ENCODE measurements at regions not wholly inside any gene's neighbourhood (a gene's known extent, or its start where the extent isn't known, plus 50 kb on each side); places are given as distances from the start of the nearest gene placed in this dataset.
"Not testable (repeated sequence)": the region's sequence is repeated elsewhere in the genome, so short reads cannot be mapped to it uniquely, and the experiment has no call there.

GRCh38 chr18:34480162-34480700 is 229.9 kb upstream of the DTNA start:
- DNase-seq (ENCODE audit: low read depth in 3 of 3) = no peak

- no peak for DNase-seq (ENCODE audit: low read depth in 3 of 3)
These were observed 227.9 kb upstream of the DTNA start for GRCh38 chr18:34482204-34482603.

GRCh38 chr18:34483198-34483597 is 226.9 kb upstream of the DTNA start:
- DNase-seq (ENCODE audit: low read depth in 3 of 3) = no peak

GRCh38 chr18:34491719-34492118 is 218.4 kb upstream of the DTNA start:
- DNase-seq (ENCODE audit: low read depth in 3 of 3) = no peak

GRCh38 chr18:34492652-34493051 is 217.4 kb upstream of the DTNA start:
- no peak for DNase-seq (ENCODE audit: low read depth in 3 of 3)

GRCh38 chr18:34493099-34493544 is 217.0 kb upstream of the DTNA start:
- DNase-seq (ENCODE audit: low read depth in 3 of 3) = no peak

- DNase-seq (ENCODE audit: low read depth in 3 of 3) = no peak
These were observed 216.3 kb upstream of the DTNA start for GRCh38 chr18:34493566-34494358.

GRCh38 chr18:34494359-34494696 is 215.8 kb upstream of the DTNA start:
- no peak for DNase-seq (ENCODE audit: low read depth in 3 of 3)

GRCh38 chr18:34495506-34495905 is 214.6 kb upstream of the DTNA start:
- no peak for DNase-seq (ENCODE audit: low read depth in 3 of 3)

GRCh38 chr18:34501553-34501952 is 208.5 kb upstream of the DTNA start:
- DNase-seq (ENCODE audit: low read depth in 3 of 3) = no peak

GRCh38 chr18:34506198-34506597 is 203.9 kb upstream of the DTNA start:
- no peak for DNase-seq (ENCODE audit: low read depth in 3 of 3)

GRCh38 chr18:34509163-34509562 is 200.9 kb upstream of the DTNA start:
- no peak for DNase-seq (ENCODE audit: low read depth in 3 of 3)

GRCh38 chr18:34509879-34510586 is 200.1 kb upstream of the DTNA start:
- no peak for DNase-seq (ENCODE audit: low read depth in 3 of 3)

GRCh38 chr18:34510926-34511325 is 199.2 kb upstream of the DTNA start:
- DNase-seq (ENCODE audit: low read depth in 3 of 3) = no peak

- DNase-seq (ENCODE audit: low read depth in 3 of 3) = no peak
These were observed 198.7 kb upstream of the DTNA start for GRCh38 chr18:34511435-34511834.

- DNase-seq (ENCODE audit: low read depth in 3 of 3) = no peak
These were observed 198.2 kb upstream of the DTNA start for GRCh38 chr18:34511879-34512278.

GRCh38 chr18:34514238-34514637 is 195.9 kb upstream of the DTNA start:
- DNase-seq (ENCODE audit: low read depth in 3 of 3) = no peak

GRCh38 chr18:34514957-34515356 is 195.1 kb upstream of the DTNA start:
- no peak for DNase-seq (ENCODE audit: low read depth in 3 of 3)

GRCh38 chr18:34516355-34516754 is 193.7 kb upstream of the DTNA start:
- DNase-seq (ENCODE audit: low read depth in 3 of 3) = not testable (repeated sequence)

- not testable (repeated sequence) for DNase-seq (ENCODE audit: low read depth in 3 of 3)
These were observed 193.1 kb upstream of the DTNA start for GRCh38 chr18:34516996-34517395.

- DNase-seq (ENCODE audit: low read depth in 3 of 3) = no peak
These were observed 189.1 kb upstream of the DTNA start for GRCh38 chr18:34521040-34521439.

GRCh38 chr18:34522603-34523002 is 187.5 kb upstream of the DTNA start:
- no peak for DNase-seq (ENCODE audit: low read depth in 3 of 3)

GRCh38 chr18:34525244-34525643 is 184.9 kb upstream of the DTNA start:
- DNase-seq (ENCODE audit: low read depth in 3 of 3) = no peak
